Gastroesophageal sphincter (tissue), 4 donors: ENCODE measurements at regions not wholly inside any gene's neighbourhood (a gene's known extent, or its start where the extent isn't known, plus 50 kb on each side); places are given as distances from the start of the nearest gene placed in this dataset.

Source experiments
- ATAC-seq: fragments of 150-250 bp; one replicate; pipeline ENCODE4 v1.9.1; 2016; ENCODE audit warnings: mild to moderate bottlenecking, moderate library complexity
- H3K27ac ChIP-seq, 4 donors: fragments of 200-600 bp; sonication (generic) in 3 of 4; 1 replicate in 3 of 4; 2 replicates in 1 of 4; pipeline ENCODE4 v1.5.1; 2016 to 2019
- H3K27me3 ChIP-seq: fragments of 200-600 bp; sonication (generic); one replicate; pipeline ENCODE4 v1.5.1; 2019
- H3K36me3 ChIP-seq, 2 donors: fragments of 200-600 bp; sonication (generic); one replicate each; pipeline ENCODE4 v1.5.1; 2019; ENCODE audit warnings: control low read depth in 1 of 2
- H3K4me1 ChIP-seq, 3 donors: fragments of 200-600 bp; sonication (generic); 1 replicate in 2 of 3; 2 replicates in 1 of 3; pipeline ENCODE4 v1.5.1; 2016 to 2019; ENCODE audit warnings: control low read depth in 2 of 3
- H3K4me3 ChIP-seq, 2 donors: fragments of 200-600 bp; sonication (generic); one replicate each; pipeline ENCODE4 v1.5.1; 2019; ENCODE audit warnings: mild to moderate bottlenecking in 1 of 2, moderate library complexity in 1 of 2
- H3K9me3 ChIP-seq, 3 donors: fragments of 200-600 bp; sonication (generic); one replicate each; pipeline ENCODE4 v1.5.1; 2017 to 2019; ENCODE audit warnings: control low read depth in 2 of 3
- CTCF ChIP-seq, 4 experiments: fragments of 200-600 bp in 2 of 4; fragments of 450-650 bp in 2 of 4; sonication (generic) in 1 of 4; IDR thresholded peaks; one replicate each; pipeline ENCODE4 v1.5.1; 2017 to 2019; ENCODE audit warnings: antibody characterized with exemption in 4 of 4, mild to moderate bottlenecking in 2 of 4, moderate library complexity in 2 of 4
- EP300 ChIP-seq: sonication (generic); formaldehyde crosslinking; IDR thresholded peaks from one replicate; pipeline ENCODE4 v1.6.1; 2017; ENCODE audit warnings: antibody characterized with exemption, mild to moderate bottlenecking
- POLR2A ChIP-seq, 2 donors: fragments of 450-650 bp; IDR thresholded peaks; one replicate each; pipeline ENCODE4 v1.6.1; 2017; ENCODE audit warnings: antibody characterized with exemption in 2 of 2, mild to moderate bottlenecking in 2 of 2, moderate library complexity in 1 of 2
- POLR2AphosphoS5 ChIP-seq: sonication (generic); formaldehyde crosslinking; IDR thresholded peaks from one replicate; pipeline ENCODE4 v1.6.1; 2017; ENCODE audit warnings: antibody characterized with exemption
- WGBS, 2 donors: methylation state at CpG; one replicate each; pipeline ENCODE4 v1.1.5; 2018; ENCODE audit warnings: low coverage in 1 of 2; 5-methylcytosine and 5-hydroxymethylcytosine counted together

DNA sequence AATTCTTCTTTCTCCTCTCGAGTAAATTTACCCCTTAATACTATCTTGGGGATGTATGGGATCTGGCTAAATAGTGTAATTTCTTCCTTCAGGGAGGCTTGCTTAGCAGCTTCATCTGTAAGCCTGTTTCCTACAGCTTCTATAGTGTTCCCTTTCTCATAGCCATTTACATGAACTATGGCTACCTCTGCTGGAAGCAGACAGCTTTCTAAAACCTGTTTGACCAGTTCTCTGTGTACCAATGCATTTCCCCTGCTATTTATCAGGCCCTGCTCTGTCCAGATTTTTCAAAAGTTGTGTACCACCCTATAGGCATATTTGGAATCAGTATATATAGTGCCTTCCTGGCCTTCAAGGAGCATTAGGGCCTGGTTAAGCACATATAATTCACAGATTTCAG is 113.6 kb upstream of the PCDH9 start:
- no peaks in the 10 kb centered on the region for H3K9me3 ChIP-seq
- H3K4me3 ChIP-seq = no peak overlapping the region
- H3K36me3 ChIP-seq = no peaks in the 10 kb centered on the region
- no peaks in the 10 kb centered on the region for H3K27me3 ChIP-seq
- no peaks in the 10 kb centered on the region for H3K4me1 ChIP-seq
- TF ChIP-seq CTCF (IDR thresholded peaks at IDR 0.05) (no peak), POLR2A (IDR thresholded peaks at IDR 0.05) (no peak), EP300 (no peak), POLR2AphosphoS5 (no peak)
- no peak overlapping the region for H3K27ac ChIP-seq
- no peak for ATAC-seq
- WGBS, 2 donors = 78 to 83% methylated on average over 1 of the region's 1 CpG

DNA sequence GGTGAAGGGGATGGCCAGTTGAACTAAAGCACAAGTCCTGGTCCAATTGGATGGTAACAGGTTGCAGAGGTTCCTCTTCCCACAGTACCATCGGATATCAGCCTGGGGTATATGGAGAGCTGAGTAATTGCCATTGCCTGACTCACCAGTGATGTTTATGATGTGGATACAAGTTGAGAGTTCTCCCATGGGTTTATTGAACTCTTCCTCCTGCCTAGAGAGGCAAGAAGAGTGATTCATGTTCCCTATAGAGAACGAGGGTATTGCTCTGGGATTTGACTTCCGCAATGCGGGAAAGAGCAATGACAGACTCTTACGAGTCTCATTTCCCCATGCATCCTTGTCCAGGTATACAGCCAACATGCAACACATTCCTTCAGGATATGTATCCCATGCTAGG is 111.3 kb upstream of the PCDH9 start:
- H3K27ac ChIP-seq = no peak overlapping the region
- WGBS, 2 donors = 84 to 89% methylated on average over 5 of the region's 5 CpGs
- ATAC-seq = no peak
- H3K4me3 ChIP-seq = no peak overlapping the region
- no peaks in the 10 kb centered on the region for H3K27me3 ChIP-seq
- TF ChIP-seq EP300 = no peak
- no peak for TF ChIP-seq POLR2AphosphoS5
- no peak for TF ChIP-seq CTCF (IDR thresholded peaks at IDR 0.05)
- no peak for TF ChIP-seq POLR2A (IDR thresholded peaks at IDR 0.05)
- no peaks in the 10 kb centered on the region for H3K36me3 ChIP-seq
- H3K4me1 ChIP-seq = no peaks in the 10 kb centered on the region
- H3K9me3 ChIP-seq = no peaks in the 10 kb centered on the region

- no peak for TF ChIP-seq EP300
- TF ChIP-seq POLR2AphosphoS5 = no peak
- no peak for TF ChIP-seq CTCF (IDR thresholded peaks at IDR 0.05)
- no peak for TF ChIP-seq POLR2A (IDR thresholded peaks at IDR 0.05)
- WGBS, 2 donors = 73 to 94% methylated on average over 3 of the region's 3 CpGs
- ATAC-seq = no peak
- H3K4me3 ChIP-seq = no peak overlapping the region
- no peaks in the 10 kb centered on the region for H3K27me3 ChIP-seq
- no peaks in the 10 kb centered on the region for H3K4me1 ChIP-seq
- no peaks in the 10 kb centered on the region for H3K9me3 ChIP-seq
- H3K27ac ChIP-seq = no peak overlapping the region
- no peaks in the 10 kb centered on the region for H3K36me3 ChIP-seq
These were observed 100.0 kb upstream of the PCDH9 start for GRCh38 chr13:67330149-67330548.

- Histone ChIP-seq H3K4me3 (no peak overlapping the region), H3K36me3 (no peaks in the 10 kb centered on the region), H3K27ac (no peak overlapping the region), H3K9me3 (no peaks in the 10 kb centered on the region), H3K4me1 (no peaks in the 10 kb centered on the region), H3K27me3 (no peaks in the 10 kb centered on the region)
- 64 to 82% methylated on average over 2 to 3 of the region's 3 CpGs for WGBS, 2 donors
- TF ChIP-seq POLR2AphosphoS5 (no peak), POLR2A (IDR thresholded peaks at IDR 0.05) (no peak), CTCF (IDR thresholded peaks at IDR 0.05) (no peak)
- no peak for ATAC-seq
These were observed 98.8 kb upstream of the PCDH9 start for GRCh38 chr13:67328895-67329294.

DNA sequence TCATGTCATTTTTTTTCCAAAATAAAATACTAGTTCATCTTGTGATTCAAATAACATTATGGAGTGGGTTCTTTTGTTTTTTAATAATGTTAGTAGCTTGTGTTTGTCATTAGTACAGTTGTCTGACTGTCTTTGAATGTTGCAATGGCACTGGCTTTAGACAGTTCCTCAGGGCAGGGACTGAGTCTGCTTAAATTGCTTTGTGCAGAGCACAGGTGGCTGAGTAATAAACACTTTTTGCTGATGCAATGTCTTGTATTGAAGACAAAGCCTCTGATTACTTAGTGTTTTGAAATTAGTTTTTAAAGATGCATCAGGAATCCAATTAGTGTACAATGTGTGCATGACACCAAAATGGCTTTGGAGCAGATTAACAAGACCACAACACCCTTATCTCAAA is 88.7 kb upstream of the PCDH9 start:
- Histone ChIP-seq H3K9me3 (no peaks in the 10 kb centered on the region), H3K4me3 (no peak overlapping the region), H3K36me3 (no peaks in the 10 kb centered on the region), H3K4me1 (no peaks in the 10 kb centered on the region), H3K27ac (no peak overlapping the region), H3K27me3 (no peaks in the 10 kb centered on the region)
- TF ChIP-seq EP300 (no peak), CTCF (IDR thresholded peaks at IDR 0.05) (no peak), POLR2A (IDR thresholded peaks at IDR 0.05) (no peak), POLR2AphosphoS5 (no peak)
- no peak for ATAC-seq
